HG03060 (cell line): ENCODE measurements at regions not wholly inside any gene's neighbourhood (a gene's known extent, or its start where the extent isn't known, plus 50 kb on each side); places are given as distances from the start of the nearest gene placed in this dataset.

ENCODE experiments used
- ATAC-seq: cut with Tn5 transposase; IDR thresholded peaks from one replicate; pipeline ENCODE4 v1.9.1; 2021; ENCODE audit warnings: low read depth, moderate number of reproducible peaks; ENCODE audit not compliant: unreplicated experiment

DNA sequence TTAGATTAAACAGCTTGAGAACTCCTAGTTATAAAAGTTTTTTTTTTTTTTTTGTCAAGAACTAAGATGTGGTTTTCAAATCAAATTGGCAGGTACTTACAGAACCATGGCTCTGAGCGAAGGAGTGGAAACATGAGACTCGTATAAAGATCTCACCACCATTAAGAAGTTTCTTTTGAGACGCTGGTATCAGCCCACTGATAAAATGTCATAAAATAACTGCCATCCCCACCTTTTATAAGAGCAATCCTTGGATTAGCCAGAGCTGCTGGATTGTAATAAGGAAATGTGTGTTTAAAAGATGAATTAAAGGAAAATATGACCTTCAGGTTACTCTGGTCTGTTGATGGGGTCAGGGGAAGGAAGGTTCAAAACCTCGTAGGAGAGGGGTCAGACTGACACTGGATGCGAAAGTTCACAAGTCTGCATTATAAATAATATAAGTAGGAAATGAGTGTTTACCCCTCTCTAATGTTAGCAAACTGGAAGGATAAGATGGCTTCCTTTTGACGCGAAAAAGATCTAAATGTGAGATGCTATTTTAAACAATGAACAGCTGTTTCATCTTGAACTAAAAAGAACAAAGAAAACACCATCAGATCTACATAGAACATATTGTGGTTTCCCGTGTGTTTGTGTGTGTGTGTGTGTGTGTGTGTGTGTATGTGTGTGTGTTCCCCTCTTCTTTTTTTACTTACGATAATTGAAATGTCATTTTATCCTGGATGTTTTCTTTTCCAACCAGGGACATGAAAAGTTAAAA lies 386.8 kb upstream of the JAG1 start:
- ATAC-seq: no peak

DNA sequence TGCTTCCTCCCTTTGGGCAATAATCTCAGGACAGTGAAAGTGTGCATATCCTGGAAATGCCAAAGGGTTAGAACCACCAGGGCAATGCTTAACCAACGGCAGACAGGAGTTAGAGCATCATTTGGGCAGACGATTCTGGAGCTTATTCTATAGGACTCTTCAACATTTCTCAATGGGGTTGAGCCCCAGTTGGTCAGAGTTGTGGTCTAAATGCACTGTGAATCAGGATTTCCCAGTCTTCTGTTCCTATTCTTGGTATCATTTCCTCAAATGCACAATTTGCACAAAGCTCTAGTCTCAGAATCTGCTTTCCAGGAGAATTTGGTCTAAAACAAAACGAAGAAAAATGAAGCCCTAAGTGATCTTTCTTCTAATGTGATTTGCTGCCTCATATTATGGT lies 389.6 kb upstream of the JAG1 start:
- ATAC-seq: no peak

DNA sequence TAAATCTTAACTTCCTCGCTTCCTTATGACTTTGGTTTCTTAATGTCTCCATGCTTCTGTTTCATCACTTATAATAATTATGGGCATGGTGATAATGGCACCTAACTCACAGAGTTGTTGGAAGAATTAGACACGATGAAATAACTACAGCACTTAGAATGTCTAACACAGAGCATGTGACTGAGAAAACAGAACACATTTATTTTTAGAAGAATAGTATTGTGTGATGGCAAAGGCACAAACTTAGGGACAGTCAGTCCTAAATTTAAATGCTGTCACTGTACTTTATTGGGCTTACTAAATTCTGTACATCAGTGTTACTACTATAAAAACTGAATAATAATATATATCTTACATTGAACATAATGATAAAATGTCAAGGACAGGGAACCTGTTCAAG lies 391.1 kb upstream of the JAG1 start:
- no peak for ATAC-seq

DNA sequence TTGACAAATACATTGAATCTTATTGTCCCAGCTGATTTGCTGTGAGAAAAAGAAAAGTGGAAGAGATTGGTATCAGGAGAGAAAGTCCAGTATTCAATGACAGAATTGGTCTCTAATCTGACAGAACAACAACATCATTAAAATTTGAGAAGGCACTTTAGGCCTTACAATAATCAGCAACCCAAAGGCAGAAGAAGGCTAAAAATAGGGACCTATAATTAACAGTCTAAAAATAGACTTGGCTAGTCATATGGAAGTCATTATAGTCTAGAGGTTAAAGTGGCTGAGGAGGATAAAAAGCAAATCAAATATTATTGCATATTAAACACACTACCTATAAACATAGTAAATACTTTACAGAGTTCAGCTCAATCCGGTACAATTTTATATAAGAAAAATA lies 393.6 kb upstream of the JAG1 start:
- no peak for ATAC-seq

DNA sequence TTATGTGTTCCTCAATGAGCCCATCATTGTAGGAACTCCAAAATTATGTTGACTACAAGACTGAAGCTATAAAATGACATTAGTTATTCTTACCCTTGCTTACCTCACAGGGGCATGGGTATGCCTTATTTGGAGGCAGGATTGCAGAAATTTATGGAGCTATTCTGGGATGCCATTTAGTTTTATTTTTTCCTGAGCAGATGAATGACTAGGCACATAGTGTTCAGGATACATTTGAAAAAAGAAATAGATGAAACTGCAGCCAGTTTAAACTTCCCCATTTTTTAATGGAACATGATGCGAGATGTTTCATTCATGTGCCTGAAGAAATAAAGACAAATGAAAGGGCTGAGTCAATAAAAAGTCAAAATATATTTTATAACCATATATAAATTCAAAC lies 399.2 kb upstream of the JAG1 start:
- ATAC-seq: no peak

DNA sequence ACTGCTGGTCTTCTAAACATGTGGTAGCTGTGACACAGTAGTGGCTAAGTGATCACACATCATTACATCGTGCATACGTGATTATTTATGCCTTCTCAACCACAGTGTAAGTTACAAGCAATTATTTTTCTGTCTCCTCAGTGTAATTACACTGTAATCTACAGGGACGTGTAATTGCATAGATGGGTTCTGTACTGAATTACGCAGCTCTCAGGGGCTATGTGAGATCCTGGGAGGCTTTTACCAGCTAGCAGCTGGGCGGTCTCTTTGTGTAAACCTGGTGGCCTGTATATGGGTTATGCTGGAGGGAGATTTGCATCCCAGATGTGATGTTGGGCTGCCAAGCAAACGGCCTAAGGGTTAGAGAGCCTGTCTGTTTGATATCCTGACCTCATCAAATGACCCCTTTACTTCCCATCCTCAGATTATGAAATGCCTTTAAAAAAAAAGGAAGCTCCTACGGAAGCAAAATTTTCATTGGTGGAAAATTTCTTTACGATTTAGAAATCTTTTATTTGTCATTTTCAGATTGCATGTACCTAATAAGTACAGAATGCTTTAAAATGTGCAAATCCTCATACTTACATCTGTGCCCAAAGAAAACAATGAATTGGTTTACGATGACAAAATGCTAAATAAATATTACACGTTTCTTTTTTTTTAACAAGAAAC lies 402.8 kb upstream of the JAG1 start:
- no peak for ATAC-seq

DNA sequence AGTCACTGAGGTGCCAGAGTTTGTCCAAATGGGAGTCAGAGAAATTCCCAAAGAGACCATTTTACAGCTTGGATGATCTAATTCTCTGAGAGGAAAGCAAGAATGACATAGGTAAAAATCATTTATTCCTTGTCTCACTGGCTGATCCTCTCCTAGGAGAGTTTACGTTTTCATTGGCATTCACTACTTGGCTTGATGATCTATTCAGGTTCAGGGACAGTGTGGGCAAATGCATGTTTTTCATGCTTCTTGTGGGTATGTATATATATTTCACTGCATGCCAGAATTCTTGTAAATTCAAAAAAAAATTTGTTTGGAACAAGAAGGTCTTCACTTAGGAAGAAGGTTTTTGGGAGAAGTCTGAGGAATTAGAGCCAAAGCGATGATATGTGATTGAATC lies 403.4 kb upstream of the JAG1 start:
- ATAC-seq: no peak

DNA sequence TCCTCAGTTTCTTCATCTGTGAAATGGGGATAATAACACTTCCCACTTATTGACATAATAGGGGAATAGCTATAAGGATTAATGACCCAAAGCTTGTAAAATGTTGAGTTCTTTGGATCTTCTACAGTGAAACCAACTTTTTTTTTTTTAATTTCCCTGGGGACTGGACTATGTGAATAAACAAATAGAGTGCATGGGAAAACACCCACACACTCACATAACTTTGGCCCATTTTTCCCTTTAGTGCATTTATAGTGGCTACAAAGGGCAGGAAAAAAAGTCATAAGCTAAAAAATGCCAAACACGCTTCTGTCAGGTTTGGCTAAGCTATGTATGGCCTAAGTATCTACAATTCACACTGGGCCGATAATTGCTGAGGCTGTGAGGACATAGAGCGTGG lies 406.2 kb upstream of the JAG1 start:
- ATAC-seq: no peak

DNA sequence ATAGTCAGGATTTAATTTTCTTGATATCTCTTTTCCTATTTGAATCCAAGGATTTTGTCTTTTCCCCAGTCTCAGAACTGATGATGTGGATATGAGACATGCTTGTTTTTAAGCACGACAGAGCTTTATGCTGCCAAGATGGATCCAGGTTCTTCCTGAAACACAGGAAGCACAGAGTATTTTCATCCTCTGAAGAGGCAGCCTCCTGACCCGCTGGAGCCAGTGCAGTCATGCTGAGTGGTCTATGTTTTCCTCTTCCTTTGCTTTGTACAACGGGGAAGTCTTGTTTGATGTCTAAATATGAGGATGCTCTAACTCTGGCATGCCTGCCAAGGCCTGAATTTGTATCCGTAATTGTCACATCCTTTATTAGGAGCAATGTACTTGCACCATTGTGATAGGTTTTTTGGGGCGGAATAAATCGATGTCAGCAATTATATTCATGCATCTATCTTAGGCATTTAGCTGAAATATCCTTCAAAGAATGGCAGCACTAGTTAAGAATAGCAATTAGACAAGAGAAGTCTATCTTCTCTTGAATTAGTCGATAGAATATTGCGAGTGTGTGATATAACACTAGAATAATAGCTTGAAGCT lies 407.1 kb upstream of the JAG1 start:
- ATAC-seq: no peak

DNA sequence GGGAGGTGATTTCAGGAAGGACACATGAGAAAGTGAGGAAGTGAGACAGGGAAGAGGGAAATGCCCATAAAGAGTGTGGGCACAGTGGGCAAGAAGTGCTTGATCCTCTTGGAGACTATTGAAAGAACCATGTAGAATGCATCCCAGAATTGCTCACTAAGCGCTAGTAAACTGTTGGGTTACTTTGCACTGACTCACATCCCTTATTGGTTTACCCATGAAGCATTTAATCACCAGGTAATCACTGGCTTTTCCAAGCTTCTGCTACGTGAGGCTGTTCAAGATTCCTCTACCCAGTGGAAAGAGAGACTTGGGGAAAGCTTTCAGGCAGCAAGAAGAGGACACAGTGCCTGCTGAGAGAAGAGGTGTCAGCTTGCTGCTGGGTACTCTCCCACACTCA lies 410.0 kb upstream of the JAG1 start:
- ATAC-seq: no peak

DNA sequence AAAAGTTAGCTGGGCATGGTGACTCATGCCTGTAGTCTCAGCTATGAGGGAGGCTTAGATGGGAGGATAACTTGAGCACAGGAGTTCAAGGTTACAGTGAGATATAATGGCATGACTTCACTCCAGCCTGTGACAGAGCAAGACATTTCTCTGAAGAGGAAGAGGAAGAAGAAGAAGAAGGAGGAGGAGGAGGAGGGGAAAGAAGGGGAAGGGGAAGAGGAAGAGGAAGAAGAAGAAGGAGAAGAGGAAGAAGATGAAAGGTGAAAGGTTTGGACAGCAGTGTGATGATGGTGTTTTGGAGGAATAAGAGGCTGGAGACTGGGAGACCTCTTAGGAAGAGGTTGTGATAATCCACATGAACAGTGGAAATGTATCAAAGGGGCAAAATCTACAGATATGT lies 410.7 kb upstream of the JAG1 start:
- no peak for ATAC-seq

DNA sequence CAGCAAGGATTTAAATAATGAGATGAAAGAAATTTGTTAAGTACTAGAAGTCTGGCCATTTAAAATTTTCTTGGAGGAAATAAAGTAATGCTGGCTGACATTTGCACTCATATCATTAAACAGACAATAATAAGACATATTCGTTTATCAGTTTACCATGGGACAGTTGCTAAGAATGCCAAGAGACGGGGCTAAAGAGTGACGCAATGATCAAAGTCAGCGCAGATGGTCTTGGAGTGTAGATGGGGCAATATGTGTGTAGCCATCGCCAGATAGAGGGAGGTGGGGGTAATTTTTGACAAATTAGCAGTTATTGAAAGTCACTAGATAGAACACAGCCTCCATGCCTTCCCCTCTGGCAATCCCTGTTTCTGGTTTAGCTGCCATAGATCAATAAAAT lies 413.2 kb upstream of the JAG1 start:
- ATAC-seq: no peak

DNA sequence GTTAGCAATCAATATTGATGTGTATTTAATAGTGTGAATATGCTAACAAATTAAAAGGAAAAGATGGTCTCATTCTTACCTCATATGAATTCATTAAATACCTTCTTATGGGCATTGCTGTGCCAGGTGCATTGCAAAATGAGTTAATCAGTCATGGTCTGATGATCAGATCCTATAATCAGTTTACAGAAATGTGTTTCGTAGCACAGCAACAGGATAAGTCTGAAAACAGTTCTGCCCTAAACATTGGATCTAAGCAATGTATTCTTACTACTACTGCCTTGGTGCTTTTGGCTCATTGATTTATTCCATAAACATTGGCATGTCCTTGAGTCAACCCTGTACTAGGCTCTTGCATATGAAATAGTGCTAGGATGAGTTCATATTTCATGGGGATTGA lies 417.0 kb upstream of the JAG1 start:
- ATAC-seq: no peak

DNA sequence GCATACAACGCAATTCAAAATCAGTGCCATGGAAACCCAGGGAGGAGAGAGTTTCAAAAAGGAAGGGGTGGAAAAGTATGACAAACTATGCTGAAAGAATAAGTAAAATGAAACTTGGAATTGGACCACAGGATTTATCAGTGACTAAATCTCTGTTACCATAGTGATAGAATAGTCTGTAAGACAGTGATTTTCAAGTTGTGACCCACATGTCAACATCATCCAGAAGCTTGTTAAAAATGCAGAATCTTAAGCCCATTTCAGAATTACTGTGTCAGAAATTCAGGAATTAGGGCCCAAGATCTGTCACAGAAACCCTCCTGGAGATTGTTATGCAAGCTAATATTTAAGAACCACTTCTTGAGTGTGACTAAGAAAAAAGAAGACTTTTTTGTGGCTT lies 417.7 kb upstream of the JAG1 start:
- ATAC-seq: no peak

DNA sequence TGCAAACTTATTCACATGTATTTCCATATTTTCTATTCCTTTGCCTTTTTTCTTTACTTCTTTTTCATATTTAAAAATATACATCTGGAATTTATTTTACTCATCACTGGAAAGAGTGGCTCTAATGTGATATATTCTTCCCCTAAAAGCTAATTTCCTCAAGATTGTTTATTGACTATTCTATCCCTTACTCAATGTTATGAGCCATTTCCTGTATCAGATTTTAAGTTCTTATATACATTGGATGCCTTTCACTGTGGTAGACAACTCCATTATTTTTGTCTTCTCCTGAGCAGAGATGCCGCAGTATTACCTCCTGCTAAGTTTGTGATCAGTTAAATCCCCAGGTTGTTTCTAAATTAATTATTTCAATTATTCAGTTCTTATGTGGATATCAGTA lies 418.4 kb upstream of the JAG1 start:
- no peak for ATAC-seq

DNA sequence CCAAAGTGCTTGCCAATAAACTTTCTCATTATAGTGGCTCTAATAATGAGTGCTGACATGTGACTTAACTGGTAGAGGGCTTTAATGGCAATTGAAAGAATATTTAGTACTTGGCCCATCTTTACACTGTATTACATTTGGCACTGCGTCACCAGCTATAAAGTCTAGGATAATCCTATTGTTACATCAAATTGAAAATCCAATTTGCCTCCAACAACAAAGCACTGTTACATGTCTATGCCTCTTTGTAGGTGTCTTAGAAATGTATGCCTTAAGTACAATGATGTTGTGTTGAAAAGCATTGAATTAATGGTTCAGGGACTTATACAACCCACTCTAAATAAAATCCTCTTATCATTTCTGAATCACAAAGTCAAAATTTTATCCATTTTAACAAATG lies 420.4 kb upstream of the JAG1 start:
- ATAC-seq: no peak

DNA sequence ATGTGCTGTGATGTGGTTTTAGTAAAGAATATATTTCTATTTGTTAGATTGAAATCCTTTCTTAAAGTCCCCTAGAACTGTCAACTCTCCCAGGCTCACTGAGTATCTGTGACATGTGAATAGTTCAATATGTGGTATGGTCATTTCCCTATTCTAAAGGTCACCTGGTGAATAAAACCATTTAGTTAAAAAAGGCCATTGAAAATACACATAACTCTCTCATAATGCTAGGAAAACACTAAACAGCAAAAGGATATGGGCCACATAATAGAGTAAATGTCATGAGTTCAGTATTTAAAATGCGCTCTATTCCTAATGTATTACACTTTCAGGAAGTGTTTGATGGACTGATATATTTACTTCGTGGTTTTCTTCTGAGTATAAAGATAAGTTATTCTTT lies 420.9 kb upstream of the JAG1 start:
- ATAC-seq: no peak

DNA sequence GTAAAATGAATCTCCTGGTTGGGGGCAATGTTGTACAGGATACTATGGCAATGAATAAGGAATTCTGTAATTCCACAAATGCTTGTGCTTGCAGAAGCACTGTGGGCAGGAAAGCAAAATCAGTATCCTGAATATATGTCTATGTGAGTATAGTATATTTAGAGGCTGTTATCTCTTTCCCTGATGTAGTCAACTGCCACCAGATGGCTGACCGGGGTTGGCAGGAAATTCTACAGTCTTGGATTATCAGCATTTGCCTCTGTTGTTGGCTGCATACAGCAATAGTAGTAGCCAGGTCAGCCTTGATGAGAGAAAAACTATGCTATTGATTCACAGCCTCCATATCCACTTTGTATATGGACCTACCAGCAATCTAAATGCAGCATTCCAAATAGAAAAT lies 425.1 kb upstream of the JAG1 start:
- no peak for ATAC-seq

DNA sequence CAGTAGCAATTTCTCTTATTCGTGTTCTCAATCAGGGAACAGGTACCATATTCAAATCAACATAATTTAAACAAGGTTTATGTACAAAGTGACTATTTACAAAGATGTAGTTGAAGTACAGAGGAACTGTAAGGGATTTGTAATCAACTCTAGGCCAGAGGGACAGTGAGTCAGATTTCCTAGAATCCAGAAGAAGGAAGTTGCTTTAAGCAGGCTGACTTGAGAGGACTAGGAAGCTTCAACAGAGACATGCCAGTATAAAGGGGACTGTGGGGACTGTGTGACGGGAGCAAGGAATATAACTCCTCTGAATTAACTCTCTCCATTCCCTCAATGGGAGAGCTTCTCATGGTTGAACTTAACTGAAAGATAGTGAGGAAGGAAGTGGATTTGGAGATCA lies 427.4 kb upstream of the JAG1 start:
- no peak for ATAC-seq

DNA sequence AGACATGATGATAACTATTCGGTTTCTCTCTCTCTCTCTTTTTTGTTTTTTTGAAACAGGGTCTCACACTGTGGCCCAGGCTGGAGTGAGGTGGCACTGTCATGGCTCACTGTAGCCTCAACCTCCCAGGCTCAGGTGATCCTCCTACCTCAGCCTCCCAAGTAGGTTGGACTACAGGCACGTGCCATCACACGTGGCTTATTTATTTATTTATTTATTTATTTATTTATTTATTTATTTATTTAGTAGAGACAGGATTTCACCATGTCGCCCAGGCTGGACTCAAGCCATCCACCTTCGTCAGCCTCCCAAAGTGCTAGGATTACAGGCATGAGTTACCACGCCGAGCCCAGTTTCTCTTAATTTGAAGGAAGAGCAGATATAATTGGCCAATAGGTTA lies 427.9 kb upstream of the JAG1 start:
- no peak for ATAC-seq

DNA sequence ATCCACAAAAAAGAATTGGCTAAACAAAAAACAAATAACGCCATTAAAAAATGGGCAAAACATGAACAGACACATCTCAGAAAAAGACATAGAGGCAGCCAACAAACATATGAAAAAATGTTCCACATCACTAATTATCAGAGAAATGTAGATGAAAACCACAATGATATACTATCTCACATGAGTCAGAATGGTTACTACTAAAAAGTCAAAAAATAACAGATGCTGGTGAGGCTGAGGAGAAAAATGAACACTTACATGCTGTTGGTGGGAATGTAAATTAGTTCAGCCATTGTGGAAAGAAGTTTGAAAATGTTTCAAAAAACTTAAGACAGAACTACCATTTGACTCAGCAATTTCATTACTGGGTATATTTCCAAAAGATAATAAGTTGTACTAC lies 430.1 kb upstream of the JAG1 start:
- ATAC-seq: no peak
